ENCODE measurements at regions not wholly inside any gene's neighbourhood (a gene's known extent, or its start where the extent isn't known, plus 50 kb on each side); places are given as distances from the start of the nearest gene placed in this dataset.

DNA sequence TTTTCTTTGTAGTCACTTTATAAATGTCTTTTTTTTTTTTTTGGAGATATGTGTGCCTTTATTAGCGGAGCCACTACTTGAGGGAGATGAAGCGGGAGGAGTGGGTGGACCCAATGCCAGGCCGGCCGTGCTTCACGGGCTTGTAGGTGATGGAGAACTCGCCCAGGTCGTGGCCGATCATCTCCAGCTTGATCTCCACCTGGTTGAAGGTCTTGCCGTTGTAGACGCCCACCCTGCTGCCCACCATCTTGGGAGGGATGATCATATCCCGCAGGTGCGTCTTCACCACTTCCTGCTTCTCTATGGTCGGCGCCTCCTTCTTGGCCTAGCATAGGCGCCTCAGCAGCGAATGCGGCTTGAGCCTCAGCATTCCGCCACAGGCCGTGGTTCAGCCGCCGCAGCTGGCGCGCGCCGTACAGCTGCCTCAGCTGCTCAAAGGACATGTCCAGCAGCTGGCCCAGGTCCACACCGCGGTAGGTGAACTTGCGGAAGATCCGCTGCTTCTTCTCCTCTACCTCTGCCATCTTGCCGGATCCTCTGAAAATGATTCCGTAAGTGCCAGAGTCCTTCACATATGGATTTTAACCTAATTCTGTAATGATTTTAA is 1095.6 kb downstream of the MAT2B start:
- H3K36me3 Mint-ChIP-seq, result no peaks in the 10 kb centered on the region
- no peak overlapping the region for H3K4me3 Mint-ChIP-seq
- ATAC-seq (ENCODE audit: low read depth in 2 of 2) (no peak), DNase-seq (no peak)
- no peaks in the 10 kb centered on the region for H3K4me1 Mint-ChIP-seq
- no peaks in the 10 kb centered on the region for H3K4me1 ChIP-seq (ENCODE audit: control insufficient read depth, insufficient read depth, low read length, poor library complexity, severe bottlenecking)
- peaks cover 0 to 17% (median 6%) of the 10 kb centered on the region in 7 donors for H3K9me3 Mint-ChIP-seq
- H3K27me3 Mint-ChIP-seq, result no peaks in the 10 kb centered on the region
- H3K36me3 ChIP-seq (ENCODE audit: control insufficient read depth, insufficient read depth, low read length), result no peaks in the 10 kb centered on the region
- H3K27ac Mint-ChIP-seq, result no peak overlapping the region
- H3K9me3 ChIP-seq (ENCODE audit: control insufficient read depth in 2 of 2, low read length in 2 of 2), result peaks cover 4 to 22% of the 10 kb centered on the region in 2 experiments
- no peak overlapping the region for H3K27ac ChIP-seq (ENCODE audit: insufficient read depth, low read length, poor library complexity, severe bottlenecking)
- H3K27me3 ChIP-seq (ENCODE audit: control insufficient read depth, insufficient read depth, low read length), result no peaks in the 10 kb centered on the region
- no peak overlapping the region for H3K4me3 ChIP-seq (ENCODE audit: low read depth, low read length)

DNA sequence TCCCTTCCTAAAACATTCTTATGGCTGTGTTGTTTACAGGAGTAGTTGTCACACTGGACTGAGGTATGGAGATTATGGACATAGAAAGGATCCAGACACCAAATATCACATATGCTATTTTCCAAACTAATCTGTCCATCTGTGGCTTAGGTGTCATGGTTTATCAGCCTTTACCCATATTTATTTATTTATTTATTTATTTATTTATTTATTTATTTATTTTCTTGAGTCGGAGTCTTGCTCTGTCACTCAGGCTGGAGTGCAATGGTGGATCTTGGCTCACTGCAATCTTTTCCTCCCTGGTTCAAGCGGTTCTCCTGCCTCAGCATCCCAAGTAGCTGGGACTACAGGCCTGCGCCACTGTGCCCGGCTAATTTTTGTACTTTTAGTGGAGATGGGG is 1103.1 kb downstream of the MAT2B start:
- Mint-ChIP-seq H3K9me3 (peaks cover 0 to 14% (median 4%) of the 10 kb centered on the region in 7 donors), H3K27me3 (no peaks in the 10 kb centered on the region), H3K4me3 (no peak overlapping the region), H3K4me1 (peaks cover 0 to 4% (median 0%) of the 10 kb centered on the region in 4 donors), H3K36me3 (no peaks in the 10 kb centered on the region), H3K27ac (no peak overlapping the region)
- Histone ChIP-seq H3K4me1 (ENCODE audit: control insufficient read depth, insufficient read depth, low read length, poor library complexity, severe bottlenecking) (no peaks in the 10 kb centered on the region), H3K36me3 (ENCODE audit: control insufficient read depth, insufficient read depth, low read length) (no peaks in the 10 kb centered on the region), H3K9me3 (ENCODE audit: control insufficient read depth in 2 of 2, low read length in 2 of 2) (peaks cover 0 to 4% of the 10 kb centered on the region in 2 experiments), H3K4me3 (ENCODE audit: low read depth, low read length) (no peak overlapping the region), H3K27ac (ENCODE audit: insufficient read depth, low read length, poor library complexity, severe bottlenecking) (no peak overlapping the region), H3K27me3 (ENCODE audit: control insufficient read depth, insufficient read depth, low read length) (no peaks in the 10 kb centered on the region)
- no peak for DNase-seq
- ATAC-seq (ENCODE audit: low read depth in 2 of 2), result no peak

DNA sequence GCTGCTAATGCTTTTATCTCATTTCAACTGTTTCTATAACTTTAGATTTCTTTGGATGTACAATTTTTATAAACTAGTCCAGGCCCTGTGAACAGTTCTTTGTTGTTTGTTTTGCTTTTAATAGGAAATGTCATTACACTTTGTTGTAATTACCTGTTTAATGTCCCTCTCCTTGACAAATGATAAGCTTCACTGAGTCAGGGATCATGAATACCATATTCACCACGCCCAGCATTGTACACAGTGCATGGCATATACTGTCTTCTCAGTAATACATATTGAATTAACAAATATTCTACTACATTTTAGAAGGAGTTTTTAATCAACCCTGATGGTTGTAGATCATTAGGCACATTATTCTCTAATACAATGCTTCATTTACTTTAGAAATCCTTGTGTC is 1105.0 kb downstream of the MAT2B start:
- ATAC-seq (ENCODE audit: low read depth in 2 of 2) (no peak), DNase-seq (no peak)
- no peaks in the 10 kb centered on the region for H3K27me3 ChIP-seq (ENCODE audit: control insufficient read depth, insufficient read depth, low read length)
- Mint-ChIP-seq H3K27me3 (no peaks in the 10 kb centered on the region), H3K4me3 (no peak overlapping the region), H3K27ac (no peak overlapping the region), H3K9me3 (peaks cover 0 to 14% (median 4%) of the 10 kb centered on the region in 7 donors), H3K4me1 (peaks cover 0 to 4% (median 0%) of the 10 kb centered on the region in 4 donors), H3K36me3 (no peaks in the 10 kb centered on the region)
- H3K36me3 ChIP-seq (ENCODE audit: control insufficient read depth, insufficient read depth, low read length), result no peaks in the 10 kb centered on the region
- no peaks in the 10 kb centered on the region for H3K4me1 ChIP-seq (ENCODE audit: control insufficient read depth, insufficient read depth, low read length, poor library complexity, severe bottlenecking)
- peaks cover 0 to 4% of the 10 kb centered on the region in 2 experiments for H3K9me3 ChIP-seq (ENCODE audit: control insufficient read depth in 2 of 2, low read length in 2 of 2)
- no peak overlapping the region for H3K27ac ChIP-seq (ENCODE audit: insufficient read depth, low read length, poor library complexity, severe bottlenecking)
- H3K4me3 ChIP-seq (ENCODE audit: low read depth, low read length), result no peak overlapping the region

DNA sequence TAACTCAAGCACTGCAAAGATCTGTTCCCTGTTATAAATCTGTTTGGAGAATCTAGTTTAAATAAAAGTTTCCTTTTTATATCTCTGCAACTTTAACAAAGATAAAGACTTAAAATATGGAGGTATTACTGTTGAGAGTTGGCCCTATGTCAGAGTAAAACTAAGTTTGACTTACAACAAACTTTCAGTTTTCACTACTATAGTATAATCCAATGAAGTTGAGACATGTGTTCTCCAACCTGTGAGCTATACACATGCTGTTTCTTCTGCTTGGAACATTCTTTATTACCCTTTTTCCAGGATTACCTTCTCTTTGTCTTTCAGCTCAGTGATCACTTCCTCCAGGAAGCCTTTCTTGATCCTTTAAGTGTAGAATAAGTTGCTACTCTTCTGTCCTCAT is 1109.3 kb downstream of the MAT2B start:
- no peaks in the 10 kb centered on the region for H3K27me3 ChIP-seq (ENCODE audit: control insufficient read depth, insufficient read depth, low read length)
- H3K36me3 ChIP-seq (ENCODE audit: control insufficient read depth, insufficient read depth, low read length), result no peaks in the 10 kb centered on the region
- Mint-ChIP-seq H3K27me3 (no peaks in the 10 kb centered on the region), H3K36me3 (no peaks in the 10 kb centered on the region), H3K4me3 (no peak overlapping the region), H3K9me3 (peaks cover 2 to 12% (median 5%) of the 10 kb centered on the region in 7 donors), H3K27ac (no peak overlapping the region), H3K4me1 (peaks cover 0 to 4% (median 0%) of the 10 kb centered on the region in 4 donors)
- H3K9me3 ChIP-seq (ENCODE audit: control insufficient read depth in 2 of 2, low read length in 2 of 2), result no peaks in the 10 kb centered on the region
- no peak overlapping the region for H3K4me3 ChIP-seq (ENCODE audit: low read depth, low read length)
- H3K27ac ChIP-seq (ENCODE audit: insufficient read depth, low read length, poor library complexity, severe bottlenecking), result no peak overlapping the region
- ATAC-seq (ENCODE audit: low read depth in 2 of 2) (no peak), DNase-seq (no peak)
- H3K4me1 ChIP-seq (ENCODE audit: control insufficient read depth, insufficient read depth, low read length, poor library complexity, severe bottlenecking), result no peaks in the 10 kb centered on the region

DNA sequence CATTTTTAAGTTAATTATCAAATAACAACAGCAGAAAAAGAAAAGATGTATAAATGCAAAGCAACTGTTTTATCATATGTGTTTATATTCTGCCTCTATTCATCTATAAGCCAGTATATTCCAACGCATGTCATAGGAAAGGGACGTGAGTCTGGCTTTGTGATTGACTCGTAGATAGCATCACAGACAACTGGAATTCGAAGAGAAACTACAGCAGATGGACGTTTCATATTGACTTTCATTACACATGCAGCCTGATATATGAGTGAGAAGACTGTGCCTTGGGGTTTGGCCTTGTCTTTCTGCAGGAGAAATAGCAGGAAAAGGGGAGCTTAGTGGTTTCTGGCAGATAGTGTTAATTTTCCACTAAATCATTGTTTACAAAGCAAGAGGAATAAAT is 1111.9 kb downstream of the MAT2B start:
- no peaks in the 10 kb centered on the region for H3K36me3 Mint-ChIP-seq
- no peaks in the 10 kb centered on the region for H3K27me3 Mint-ChIP-seq
- ATAC-seq (ENCODE audit: low read depth in 2 of 2) (no peak), DNase-seq (no peak)
- no peak overlapping the region for H3K27ac Mint-ChIP-seq
- no peaks in the 10 kb centered on the region for H3K4me1 Mint-ChIP-seq
- Histone ChIP-seq H3K27me3 (ENCODE audit: control insufficient read depth, insufficient read depth, low read length) (no peaks in the 10 kb centered on the region), H3K36me3 (ENCODE audit: control insufficient read depth, insufficient read depth, low read length) (no peaks in the 10 kb centered on the region), H3K4me1 (ENCODE audit: control insufficient read depth, insufficient read depth, low read length, poor library complexity, severe bottlenecking) (no peaks in the 10 kb centered on the region), H3K27ac (ENCODE audit: insufficient read depth, low read length, poor library complexity, severe bottlenecking) (no peak overlapping the region), H3K4me3 (ENCODE audit: low read depth, low read length) (no peak overlapping the region), H3K9me3 (ENCODE audit: control insufficient read depth in 2 of 2, low read length in 2 of 2) (no peaks in the 10 kb centered on the region)
- H3K9me3 Mint-ChIP-seq, result peaks cover 3 to 19% (median 4%) of the 10 kb centered on the region in 7 donors
- H3K4me3 Mint-ChIP-seq, result no peak overlapping the region

DNA sequence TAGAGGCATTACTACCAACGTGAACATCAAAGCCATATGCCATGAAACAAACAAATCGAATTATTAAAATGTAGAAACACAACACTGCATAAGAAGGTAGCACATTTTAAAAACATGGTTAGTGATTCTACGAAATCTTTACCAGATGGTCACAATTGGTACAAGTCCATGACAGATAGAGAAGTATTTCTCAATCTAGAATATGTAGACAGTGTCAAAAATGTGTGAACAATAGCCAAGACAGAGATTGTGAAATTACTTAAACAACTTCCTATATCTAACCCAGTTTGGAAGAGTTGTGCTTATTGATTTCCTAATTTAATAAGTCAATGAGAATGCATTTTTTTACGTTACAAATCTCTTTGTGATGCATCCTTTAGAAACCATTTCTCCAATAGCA is 1121.6 kb downstream of the MAT2B start:
- Histone ChIP-seq H3K36me3 (ENCODE audit: control insufficient read depth, insufficient read depth, low read length) (no peaks in the 10 kb centered on the region), H3K4me3 (ENCODE audit: low read depth, low read length) (no peak overlapping the region), H3K27me3 (ENCODE audit: control insufficient read depth, insufficient read depth, low read length) (no peaks in the 10 kb centered on the region), H3K9me3 (ENCODE audit: control insufficient read depth in 2 of 2, low read length in 2 of 2) (no peaks in the 10 kb centered on the region), H3K27ac (ENCODE audit: insufficient read depth, low read length, poor library complexity, severe bottlenecking) (no peak overlapping the region), H3K4me1 (ENCODE audit: control insufficient read depth, insufficient read depth, low read length, poor library complexity, severe bottlenecking) (no peaks in the 10 kb centered on the region)
- Mint-ChIP-seq H3K4me1 (no peaks in the 10 kb centered on the region), H3K9me3 (peaks cover 2 to 10% (median 3%) of the 10 kb centered on the region in 7 donors), H3K27ac (no peak overlapping the region), H3K36me3 (no peaks in the 10 kb centered on the region), H3K27me3 (no peaks in the 10 kb centered on the region), H3K4me3 (no peak overlapping the region)
- ATAC-seq (ENCODE audit: low read depth in 2 of 2), result no peak
- DNase-seq, result no peak

DNA sequence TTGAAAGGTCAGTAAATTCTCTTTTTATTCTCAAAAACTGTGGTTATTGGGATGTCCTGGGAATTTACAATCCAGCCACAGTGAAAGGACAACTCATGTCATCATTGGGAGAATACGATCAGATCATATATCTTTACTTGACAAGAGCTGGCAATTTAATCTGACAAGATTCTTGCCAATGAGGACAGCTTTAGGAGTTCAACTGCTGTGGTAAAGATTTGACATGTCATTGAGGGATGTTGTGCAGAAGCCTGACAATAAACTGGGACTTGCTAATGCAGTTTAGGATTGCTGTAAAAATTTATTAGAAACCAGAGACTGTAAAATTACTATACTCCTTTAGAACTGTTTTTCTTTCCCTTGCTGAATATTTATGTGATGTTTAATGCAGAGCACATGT is 1131.0 kb downstream of the MAT2B start:
- no peak overlapping the region for H3K27ac Mint-ChIP-seq
- Histone ChIP-seq H3K4me1 (ENCODE audit: control insufficient read depth, insufficient read depth, low read length, poor library complexity, severe bottlenecking) (no peaks in the 10 kb centered on the region), H3K9me3 (ENCODE audit: control insufficient read depth in 2 of 2, low read length in 2 of 2) (no peaks in the 10 kb centered on the region), H3K27me3 (ENCODE audit: control insufficient read depth, insufficient read depth, low read length) (no peaks in the 10 kb centered on the region), H3K27ac (ENCODE audit: insufficient read depth, low read length, poor library complexity, severe bottlenecking) (no peak overlapping the region), H3K4me3 (ENCODE audit: low read depth, low read length) (no peak overlapping the region), H3K36me3 (ENCODE audit: control insufficient read depth, insufficient read depth, low read length) (no peaks in the 10 kb centered on the region)
- no peaks in the 10 kb centered on the region for H3K36me3 Mint-ChIP-seq
- peaks cover 0 to 10% (median 3%) of the 10 kb centered on the region in 7 donors for H3K9me3 Mint-ChIP-seq
- H3K4me1 Mint-ChIP-seq, result no peaks in the 10 kb centered on the region
- H3K27me3 Mint-ChIP-seq, result no peaks in the 10 kb centered on the region
- no peak for ATAC-seq (ENCODE audit: low read depth in 2 of 2)
- H3K4me3 Mint-ChIP-seq, result no peak overlapping the region
- no peak for DNase-seq

DNA sequence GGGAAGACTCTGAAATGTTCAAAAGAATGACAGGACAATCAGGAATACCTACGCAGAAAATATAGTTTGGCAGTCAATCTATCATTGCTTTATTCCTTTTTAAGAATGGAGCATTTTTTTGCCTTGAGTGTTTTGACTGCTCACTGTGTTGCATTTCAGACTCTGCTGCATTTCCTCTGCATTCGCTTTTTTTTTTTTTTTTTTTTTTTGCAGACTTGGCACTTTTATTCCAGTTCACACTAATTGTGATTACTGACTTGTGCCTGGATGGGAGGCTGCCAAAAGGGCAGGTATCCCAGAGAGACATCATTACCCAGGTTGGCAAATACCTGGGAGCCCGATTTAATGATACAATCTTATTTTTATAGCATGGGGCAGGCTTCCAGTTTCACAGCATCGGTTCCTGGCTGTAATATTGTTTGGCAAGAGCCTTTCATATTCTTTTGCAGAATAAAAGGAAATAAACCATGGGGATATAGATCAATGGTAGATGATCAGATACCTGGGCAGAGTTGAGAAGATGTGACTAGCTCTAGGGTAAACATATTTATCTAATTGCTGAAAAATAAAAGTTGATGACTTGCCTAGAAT is 1132.6 kb downstream of the MAT2B start:
- DNase-seq (no peak), ATAC-seq (ENCODE audit: low read depth in 2 of 2) (no peak)
- no peaks in the 10 kb centered on the region for H3K27me3 ChIP-seq (ENCODE audit: control insufficient read depth, insufficient read depth, low read length)
- peaks cover 0 to 10% (median 3%) of the 10 kb centered on the region in 7 donors for H3K9me3 Mint-ChIP-seq
- H3K27ac Mint-ChIP-seq, result no peak overlapping the region
- no peak overlapping the region for H3K4me3 ChIP-seq (ENCODE audit: low read depth, low read length)
- no peaks in the 10 kb centered on the region for H3K4me1 ChIP-seq (ENCODE audit: control insufficient read depth, insufficient read depth, low read length, poor library complexity, severe bottlenecking)
- no peak overlapping the region for H3K27ac ChIP-seq (ENCODE audit: insufficient read depth, low read length, poor library complexity, severe bottlenecking)
- H3K27me3 Mint-ChIP-seq, result no peaks in the 10 kb centered on the region
- H3K36me3 Mint-ChIP-seq, result no peaks in the 10 kb centered on the region
- H3K36me3 ChIP-seq (ENCODE audit: control insufficient read depth, insufficient read depth, low read length), result no peaks in the 10 kb centered on the region
- H3K9me3 ChIP-seq (ENCODE audit: control insufficient read depth in 2 of 2, low read length in 2 of 2), result no peaks in the 10 kb centered on the region
- H3K4me1 Mint-ChIP-seq, result no peaks in the 10 kb centered on the region
- no peak overlapping the region for H3K4me3 Mint-ChIP-seq
